GM23338 (cell line): ENCODE measurements at regions not wholly inside any gene's neighbourhood (a gene's known extent, or its start where the extent isn't known, plus 50 kb on each side); places are given as distances from the start of the nearest gene placed in this dataset.

ENCODE experiments used
- ATAC-seq: fragments of 200-7000 bp; cut with Tn5 transposase; 3 replicates; pipeline ENCODE4 v1.9.1; 2020
- DNase-seq: peaks from one replicate; pipeline ENCODE4 v3.0.0-alpha.2; 2015; ENCODE audit warnings: low spot score
- H2AFZ ChIP-seq: fragments of 200-600 bp; sonication (generic); 2 replicates; pipeline ENCODE4 v1.8.0; 2016; ENCODE audit warnings: antibody characterized with exemption, mild to moderate bottlenecking, moderate library complexity
- H3F3A ChIP-seq: fragments of 200-600 bp; sonication (generic); replicated peaks from 2 replicates; pipeline ENCODE4 v1.8.0; 2017; ENCODE audit warnings: antibody characterized with exemption, mixed run types, low read depth
- H3K27ac ChIP-seq: fragments of 200-600 bp; sonication (generic); 2 replicates; pipeline ENCODE4 v1.6.1; 2016; ENCODE audit warnings: low read depth
- H3K27me3 ChIP-seq: fragments of 200-600 bp; sonication (generic); 2 replicates; pipeline ENCODE4 v1.8.0; 2016; ENCODE audit warnings: mild to moderate bottlenecking, mixed run types, moderate library complexity; ENCODE audit not compliant: insufficient read depth
- H3K36me3 ChIP-seq: fragments of 200-600 bp; sonication (generic); 2 replicates; pipeline ENCODE4 v1.8.0; 2016; ENCODE audit warnings: mild to moderate bottlenecking; ENCODE audit not compliant: insufficient read depth
- H3K4me1 ChIP-seq: fragments of 200-600 bp; sonication (generic); 2 replicates; pipeline ENCODE4 v1.8.0; 2016; ENCODE audit warnings: mild to moderate bottlenecking, moderate library complexity; ENCODE audit not compliant: insufficient read depth
- H3K4me2 ChIP-seq: fragments of 200-600 bp; sonication (generic); 2 replicates; pipeline ENCODE4 v1.7.1; 2017; ENCODE audit warnings: mixed run types
- H3K4me3 ChIP-seq: fragments of 200-600 bp; sonication (generic); 2 replicates; pipeline ENCODE4 v1.6.1; 2016; ENCODE audit warnings: mixed run types
- H3K79me2 ChIP-seq: fragments of 200-600 bp; sonication (generic); replicated peaks from 2 replicates; pipeline ENCODE4 v1.8.0; 2017; ENCODE audit warnings: mild to moderate bottlenecking; ENCODE audit not compliant: insufficient read depth
- H3K9me2 ChIP-seq: fragments of 200-600 bp; sonication (generic); 2 replicates; pipeline ENCODE4 v1.8.0; 2017; ENCODE audit not compliant: insufficient read depth
- H4K20me1 ChIP-seq: fragments of 200-600 bp; sonication (generic); replicated peaks from 2 replicates; pipeline ENCODE4 v1.8.0; 2017; ENCODE audit warnings: mild to moderate bottlenecking; ENCODE audit not compliant: insufficient read depth
- H3K27ac Mint-ChIP-seq: 2 replicates; pipeline ENCODE4 v1.8.0; 2020; ENCODE audit warnings: inconsistent platforms, mild to moderate bottlenecking, moderate library complexity, mixed read lengths
- H3K27me3 Mint-ChIP-seq: 3 replicates; pipeline ENCODE4 v1.8.0; 2022; ENCODE audit warnings: low read depth, mild to moderate bottlenecking, moderate library complexity, mixed read lengths, inconsistent platforms; ENCODE audit not compliant: insufficient read depth, poor library complexity
- H3K36me3 Mint-ChIP-seq: 3 replicates; pipeline ENCODE4 v1.8.0; 2021; ENCODE audit warnings: low read depth, mild to moderate bottlenecking, inconsistent platforms, moderate library complexity, mixed read lengths
- H3K4me1 Mint-ChIP-seq: 3 replicates; pipeline ENCODE4 v1.8.0; 2020; ENCODE audit warnings: mild to moderate bottlenecking, inconsistent platforms, mixed read lengths
- H3K4me3 Mint-ChIP-seq: 3 replicates; pipeline ENCODE4 v1.8.0; 2021; ENCODE audit warnings: moderate library complexity, mild to moderate bottlenecking, inconsistent platforms, mixed read lengths
- H3K9me3 Mint-ChIP-seq: 3 replicates; pipeline ENCODE4 v1.8.0; 2020; ENCODE audit warnings: moderate library complexity, mild to moderate bottlenecking, inconsistent platforms, mixed read lengths
- CREB1 ChIP-seq: fragments of 250-450 bp; sonication (Bioruptor Pico); IDR thresholded peaks from 2 replicates; pipeline ENCODE4 v1.5.0; 2020; ENCODE audit warnings: low read depth, mild to moderate bottlenecking, moderate library complexity
- EZH2 ChIP-seq: fragments of 200-600 bp; sonication (generic); IDR thresholded peaks from one replicate; pipeline ENCODE4 v1.8.0; 2017; ENCODE audit warnings: antibody characterized with exemption, mild to moderate bottlenecking, low read depth; ENCODE audit not compliant: unreplicated experiment
- NANOG ChIP-seq: IDR thresholded peaks from 2 replicates; pipeline ENCODE4 v1.6.1; 2016; ENCODE audit warnings: antibody characterized with exemption, borderline replicate concordance
- POLR2AphosphoS5 ChIP-seq: IDR thresholded peaks from 2 replicates; pipeline ENCODE4 v1.6.1; 2016; ENCODE audit warnings: antibody characterized with exemption, low read depth
- ZNF331 ChIP-seq: fragments of 250-450 bp; sonication (Bioruptor Pico); IDR thresholded peaks from 2 replicates; pipeline ENCODE4 v1.5.0; 2020; ENCODE audit warnings: low read depth, mild to moderate bottlenecking, moderate library complexity
- TF ChIP-seq, protein P1 (sequence below): IDR thresholded peaks from one replicate; pipeline ENCODE4 v1.6.1; 2018; ENCODE audit warnings: antibody characterized with exemption; ENCODE audit not compliant: unreplicated experiment
- TF ChIP-seq, protein P2 (sequence below), 2 experiments: fragments of 200-600 bp in 1 of 2; sonication (generic) in 1 of 2; conservative IDR thresholded peaks; 2 replicates each; pipeline versions ENCODE4 v1.5.1 to v1.6.1; 2016 to 2017; ENCODE audit warnings: antibody characterized with exemption in 2 of 2, low read depth in 2 of 2, mild to moderate bottlenecking in 2 of 2, moderate library complexity in 1 of 2

- TF ChIP-seq, protein P1, sequence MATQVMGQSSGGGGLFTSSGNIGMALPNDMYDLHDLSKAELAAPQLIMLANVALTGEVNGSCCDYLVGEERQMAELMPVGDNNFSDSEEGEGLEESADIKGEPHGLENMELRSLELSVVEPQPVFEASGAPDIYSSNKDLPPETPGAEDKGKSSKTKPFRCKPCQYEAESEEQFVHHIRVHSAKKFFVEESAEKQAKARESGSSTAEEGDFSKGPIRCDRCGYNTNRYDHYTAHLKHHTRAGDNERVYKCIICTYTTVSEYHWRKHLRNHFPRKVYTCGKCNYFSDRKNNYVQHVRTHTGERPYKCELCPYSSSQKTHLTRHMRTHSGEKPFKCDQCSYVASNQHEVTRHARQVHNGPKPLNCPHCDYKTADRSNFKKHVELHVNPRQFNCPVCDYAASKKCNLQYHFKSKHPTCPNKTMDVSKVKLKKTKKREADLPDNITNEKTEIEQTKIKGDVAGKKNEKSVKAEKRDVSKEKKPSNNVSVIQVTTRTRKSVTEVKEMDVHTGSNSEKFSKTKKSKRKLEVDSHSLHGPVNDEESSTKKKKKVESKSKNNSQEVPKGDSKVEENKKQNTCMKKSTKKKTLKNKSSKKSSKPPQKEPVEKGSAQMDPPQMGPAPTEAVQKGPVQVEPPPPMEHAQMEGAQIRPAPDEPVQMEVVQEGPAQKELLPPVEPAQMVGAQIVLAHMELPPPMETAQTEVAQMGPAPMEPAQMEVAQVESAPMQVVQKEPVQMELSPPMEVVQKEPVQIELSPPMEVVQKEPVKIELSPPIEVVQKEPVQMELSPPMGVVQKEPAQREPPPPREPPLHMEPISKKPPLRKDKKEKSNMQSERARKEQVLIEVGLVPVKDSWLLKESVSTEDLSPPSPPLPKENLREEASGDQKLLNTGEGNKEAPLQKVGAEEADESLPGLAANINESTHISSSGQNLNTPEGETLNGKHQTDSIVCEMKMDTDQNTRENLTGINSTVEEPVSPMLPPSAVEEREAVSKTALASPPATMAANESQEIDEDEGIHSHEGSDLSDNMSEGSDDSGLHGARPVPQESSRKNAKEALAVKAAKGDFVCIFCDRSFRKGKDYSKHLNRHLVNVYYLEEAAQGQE = no peak
- TF ChIP-seq POLR2AphosphoS5 (no peak), CREB1 (CRISPR knock-in tag) (no peak), ZNF331 (CRISPR knock-in tag) (no peak)
Observed at GRCh38 chr9:106503759-106504158, 359.2 kb upstream of the ZNF462 start (continued).

- no peaks in the 10 kb centered on the region for H3K36me3 Mint-ChIP-seq
- H3K4me1 Mint-ChIP-seq = peaks cover 5% of the 10 kb centered on the region; the same call in 2 of the 3 replicates
- Histone ChIP-seq H3K36me3 (no peaks in the 10 kb centered on the region), H3K9me2 (no peaks in the 10 kb centered on the region), H3K4me2 (no peak overlapping the region), H3K79me2 (no peaks in the 10 kb centered on the region), H3K4me3 (no peak overlapping the region), H2AFZ (no peak overlapping the region), H3K27me3 (no peaks in the 10 kb centered on the region), H4K20me1 (no peaks in the 10 kb centered on the region), H3K4me1 (no peaks in the 10 kb centered on the region), H3K27ac (no peak overlapping the region), H3F3A (no peaks in the 10 kb centered on the region)
- H3K27me3 Mint-ChIP-seq = peaks cover 2% of the 10 kb centered on the region
- H3K4me3 Mint-ChIP-seq = no peak overlapping the region
- H3K27ac Mint-ChIP-seq = no peak overlapping the region
- TF ChIP-seq, protein P2, sequence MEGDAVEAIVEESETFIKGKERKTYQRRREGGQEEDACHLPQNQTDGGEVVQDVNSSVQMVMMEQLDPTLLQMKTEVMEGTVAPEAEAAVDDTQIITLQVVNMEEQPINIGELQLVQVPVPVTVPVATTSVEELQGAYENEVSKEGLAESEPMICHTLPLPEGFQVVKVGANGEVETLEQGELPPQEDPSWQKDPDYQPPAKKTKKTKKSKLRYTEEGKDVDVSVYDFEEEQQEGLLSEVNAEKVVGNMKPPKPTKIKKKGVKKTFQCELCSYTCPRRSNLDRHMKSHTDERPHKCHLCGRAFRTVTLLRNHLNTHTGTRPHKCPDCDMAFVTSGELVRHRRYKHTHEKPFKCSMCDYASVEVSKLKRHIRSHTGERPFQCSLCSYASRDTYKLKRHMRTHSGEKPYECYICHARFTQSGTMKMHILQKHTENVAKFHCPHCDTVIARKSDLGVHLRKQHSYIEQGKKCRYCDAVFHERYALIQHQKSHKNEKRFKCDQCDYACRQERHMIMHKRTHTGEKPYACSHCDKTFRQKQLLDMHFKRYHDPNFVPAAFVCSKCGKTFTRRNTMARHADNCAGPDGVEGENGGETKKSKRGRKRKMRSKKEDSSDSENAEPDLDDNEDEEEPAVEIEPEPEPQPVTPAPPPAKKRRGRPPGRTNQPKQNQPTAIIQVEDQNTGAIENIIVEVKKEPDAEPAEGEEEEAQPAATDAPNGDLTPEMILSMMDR (conservative IDR thresholded peaks at IDR 0.05; ENCODE audit: low read depth in 2 of 2) = no peak
- DNase-seq = no peak
- no peak for ATAC-seq
- no peaks in the 10 kb centered on the region for H3K9me3 Mint-ChIP-seq
Observed at GRCh38 chr9:106526716-106527204, 336.2 kb upstream of the ZNF462 start.

DNA sequence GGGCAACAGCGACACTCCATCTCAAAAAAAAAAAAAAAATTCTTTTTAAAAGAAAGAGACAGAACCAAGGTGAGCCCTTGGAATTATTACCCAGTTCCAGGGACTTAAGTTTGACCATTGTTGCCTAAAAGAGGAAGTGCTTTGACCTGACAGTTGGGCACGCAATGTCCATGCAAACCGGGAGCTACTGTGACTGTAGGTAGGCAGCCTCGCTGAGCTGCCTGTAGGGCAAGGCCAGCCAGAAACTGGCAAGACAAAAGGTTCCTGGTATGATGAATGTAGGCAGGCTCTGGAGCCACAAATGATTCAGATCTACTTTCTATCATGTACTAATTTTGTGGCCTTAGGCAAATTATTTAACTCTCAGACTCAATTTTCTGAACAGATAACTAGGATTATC lies 334.8 kb upstream of the ZNF462 start:
- no peak overlapping the region for H3K27ac ChIP-seq
- Mint-ChIP-seq H3K9me3 (no peaks in the 10 kb centered on the region), H3K27ac (no peak overlapping the region), H3K4me3 (no peak overlapping the region), H3K4me1 (peaks cover 5% of the 10 kb centered on the region; the same call in 2 of the 3 replicates), H3K27me3 (peaks cover 2% of the 10 kb centered on the region), H3K36me3 (no peaks in the 10 kb centered on the region)
- no peaks in the 10 kb centered on the region for H4K20me1 ChIP-seq
- TF ChIP-seq, protein P1 = no peak
- TF ChIP-seq ZNF331 (CRISPR knock-in tag) = no peak
- no peak for TF ChIP-seq POLR2AphosphoS5
- TF ChIP-seq CREB1 (CRISPR knock-in tag) = no peak
- no peak for TF ChIP-seq NANOG
- TF ChIP-seq EZH2 = no peak
- H3K36me3 ChIP-seq = no peaks in the 10 kb centered on the region
- DNase-seq (no peak), ATAC-seq (no peak)
- H2AFZ ChIP-seq = no peak overlapping the region
- H3K4me2 ChIP-seq = no peak overlapping the region
- H3K4me3 ChIP-seq = no peak overlapping the region
- H3K4me1 ChIP-seq = no peaks in the 10 kb centered on the region
- no peaks in the 10 kb centered on the region for H3K27me3 ChIP-seq
- no peaks in the 10 kb centered on the region for H3F3A ChIP-seq
- no peaks in the 10 kb centered on the region for H3K79me2 ChIP-seq
- H3K9me2 ChIP-seq = 0 out of 2 replicates have a peak, but pooled peaks cover 3% of the 10 kb centered on the region
